Mesenchymal stem cell (in vitro differentiated cells and primary cell): ENCODE measurements at regions not wholly inside any gene's neighbourhood (a gene's known extent, or its start where the extent isn't known, plus 50 kb on each side); places are given as distances from the start of the nearest gene placed in this dataset.
"Not testable (repeated sequence)": the region's sequence is repeated elsewhere in the genome, so short reads cannot be mapped to it uniquely, and the experiment has no call there.

ENCODE experiments used
- DNase-seq: peaks from one replicate; pipeline ENCODE4 v3.0.0-alpha.2; 2013
- H2AFZ ChIP-seq: one replicate; pipeline ENCODE4 v1.6.1; 2013; ENCODE audit warnings: low read depth, mild to moderate bottlenecking, control low read depth, inconsistent platforms, low read length, moderate library complexity
- H2AK5ac ChIP-seq: 2 replicates; pipeline ENCODE4 v1.6.1; 2013; ENCODE audit warnings: low read length, moderate library complexity, mild to moderate bottlenecking, inconsistent platforms; ENCODE audit not compliant: severe bottlenecking
- H2BK120ac ChIP-seq: one replicate; pipeline ENCODE4 v1.6.1; 2013; ENCODE audit warnings: low read depth, mild to moderate bottlenecking, inconsistent platforms, low read length, moderate library complexity
- H2BK12ac ChIP-seq, 2 experiments: one replicate each; pipeline ENCODE4 v1.6.1; 2013; ENCODE audit warnings: inconsistent platforms in 2 of 2, low read length in 2 of 2, mild to moderate bottlenecking in 2 of 2, moderate library complexity in 2 of 2, control low read depth in 1 of 2
- H2BK15ac ChIP-seq: one replicate; pipeline ENCODE4 v1.6.1; 2013; ENCODE audit warnings: mild to moderate bottlenecking, low read depth, inconsistent platforms; ENCODE audit not compliant: poor library complexity, severe bottlenecking
- H2BK5ac ChIP-seq: 2 replicates; pipeline ENCODE4 v1.6.1; 2013; ENCODE audit warnings: low read depth, mild to moderate bottlenecking, low read length, control low read depth, inconsistent platforms; ENCODE audit not compliant: poor library complexity, severe bottlenecking
- H3K14ac ChIP-seq, 2 experiments: one replicate each; pipeline ENCODE4 v1.6.1; 2013; ENCODE audit warnings: inconsistent platforms in 2 of 2, low read length in 2 of 2, control low read depth in 1 of 2, mild to moderate bottlenecking in 1 of 2, moderate library complexity in 1 of 2
- H3K18ac ChIP-seq, 2 experiments: one replicate each; pipeline ENCODE4 v1.6.1; 2013; ENCODE audit warnings: inconsistent platforms in 2 of 2, low read length in 2 of 2, control low read depth in 1 of 2, low read depth in 1 of 2, mild to moderate bottlenecking in 1 of 2
- H3K23ac ChIP-seq, 2 experiments: one replicate each; pipeline ENCODE4 v1.6.1; 2013; ENCODE audit warnings: inconsistent platforms in 2 of 2, low read length in 2 of 2, mild to moderate bottlenecking in 2 of 2, moderate library complexity in 2 of 2, control low read depth in 1 of 2
- H3K27ac ChIP-seq: 2 replicates; pipeline ENCODE4 v1.5.1; 2013; ENCODE audit warnings: mild to moderate bottlenecking, moderate library complexity, low read length, control low read depth, inconsistent platforms; ENCODE audit not compliant: poor library complexity, severe bottlenecking
- H3K27me3 ChIP-seq, 2 experiments: 2 replicates each; pipeline versions ENCODE4 v1.6.1 to v1.7.0; 2013; ENCODE audit warnings: low read length in 2 of 2, mild to moderate bottlenecking in 2 of 2, moderate library complexity in 2 of 2, control low read depth in 1 of 2, inconsistent platforms in 1 of 2; ENCODE audit not compliant: control insufficient read depth in 1 of 2, insufficient read depth in 1 of 2
- H3K36me3 ChIP-seq, 2 experiments: 2 replicates each; pipeline versions ENCODE4 v1.6.1 to v1.7.0; 2013; ENCODE audit warnings: low read length in 2 of 2, control low read depth in 1 of 2, inconsistent platforms in 1 of 2, low read depth in 1 of 2, mild to moderate bottlenecking in 1 of 2; ENCODE audit not compliant: insufficient read depth in 2 of 2, control insufficient read depth in 1 of 2
- H3K4ac ChIP-seq, 2 experiments: one replicate each; pipeline ENCODE4 v1.6.1; 2013; ENCODE audit warnings: inconsistent platforms in 2 of 2, low read length in 2 of 2, mild to moderate bottlenecking in 2 of 2, moderate library complexity in 2 of 2, control low read depth in 1 of 2, low read depth in 1 of 2
- H3K4me1 ChIP-seq: 2 replicates; pipeline ENCODE4 v1.6.1; 2013; ENCODE audit warnings: low read depth, low read length, control low read depth; ENCODE audit not compliant: control insufficient read depth, insufficient read depth
- H3K4me2 ChIP-seq: 2 replicates; pipeline ENCODE4 v1.6.1; 2013; ENCODE audit warnings: low read length, mild to moderate bottlenecking, inconsistent platforms; ENCODE audit not compliant: poor library complexity, severe bottlenecking
- H3K4me3 ChIP-seq, 2 experiments: 2 replicates each; pipeline versions ENCODE4 v1.5.1 to v1.7.0; 2013; ENCODE audit warnings: low read length in 2 of 2, mild to moderate bottlenecking in 2 of 2, control low read depth in 1 of 2, low read depth in 1 of 2; ENCODE audit not compliant: insufficient read depth in 1 of 2
- H3K79me1 ChIP-seq: replicated peaks from 2 replicates; pipeline ENCODE4 v1.6.1; 2013; ENCODE audit warnings: mild to moderate bottlenecking, control low read depth, low read length, inconsistent platforms; ENCODE audit not compliant: poor library complexity, severe bottlenecking
- H3K9ac ChIP-seq: 2 replicates; pipeline ENCODE4 v1.7.0; 2013; ENCODE audit warnings: mild to moderate bottlenecking, low read length, moderate library complexity
- H3K9me3 ChIP-seq: 2 replicates; pipeline ENCODE4 v1.7.0; 2013; ENCODE audit warnings: mild to moderate bottlenecking, low read length; ENCODE audit not compliant: control insufficient read depth
- H4K8ac ChIP-seq: one replicate; pipeline ENCODE4 v1.6.1; 2013; ENCODE audit warnings: inconsistent platforms, mild to moderate bottlenecking, low read length, moderate library complexity
- H4K91ac ChIP-seq: one replicate; pipeline ENCODE4 v1.6.1; 2013; ENCODE audit warnings: mild to moderate bottlenecking, low read length, inconsistent platforms
- WGBS: methylation state at CpG from one replicate; pipeline ENCODE4 v1.1.7; 2013; ENCODE audit warnings: mixed read lengths; 5-methylcytosine and 5-hydroxymethylcytosine counted together

GRCh38 chr16:29146266-29146665, 161.4 kb downstream of the LAT start:
- Histone ChIP-seq H2BK15ac (no peak overlapping the region), H2AK5ac (no peak overlapping the region), H3K27me3 (no peaks in the 10 kb centered on the region), H3K9me3 (no peaks in the 10 kb centered on the region), H3K9ac (no peak overlapping the region), H3K4ac (no peak overlapping the region), H3K36me3 (no peaks in the 10 kb centered on the region), H3K23ac (no peak overlapping the region), H2BK120ac (no peak overlapping the region), H3K14ac (no peak overlapping the region), H4K91ac (no peak overlapping the region), H2BK12ac (no peak overlapping the region), H2AFZ (no peak overlapping the region), H3K18ac (no peak overlapping the region), H3K4me2 (no peak overlapping the region), H3K27ac (no peak overlapping the region), H2BK5ac (no peak overlapping the region), H3K4me1 (no peaks in the 10 kb centered on the region), H3K4me3 (no peak overlapping the region), H4K8ac (no peak overlapping the region), H3K79me1 (no peaks in the 10 kb centered on the region)
- no peak for DNase-seq
- 89% methylated on average over 15 of the region's 15 CpGs for WGBS

GRCh38 chr16:29145486-29146225, 160.8 kb downstream of the LAT start:
- H2BK15ac ChIP-seq, H2BK5ac ChIP-seq, H4K8ac ChIP-seq, H3K4me3 ChIP-seq, H2AK5ac ChIP-seq, H3K18ac ChIP-seq, H3K4ac ChIP-seq, H2BK12ac ChIP-seq, H3K79me1 ChIP-seq, H3K27me3 ChIP-seq, H3K36me3 ChIP-seq, H2AFZ ChIP-seq, H3K14ac ChIP-seq, H3K9me3 ChIP-seq, H3K4me1 ChIP-seq, H4K91ac ChIP-seq, H3K23ac ChIP-seq, H2BK120ac ChIP-seq, H3K27ac ChIP-seq, H3K4me2 ChIP-seq, DNase-seq, H3K9ac ChIP-seq: not testable (repeated sequence)
- WGBS, result 83% methylated on average over 15 of the region's 15 CpGs

GRCh38 chr16:29145086-29145485, 160.2 kb downstream of the LAT start:
- not testable (repeated sequence) for H2AFZ ChIP-seq, H2AK5ac ChIP-seq, H3K23ac ChIP-seq, H4K91ac ChIP-seq, H2BK120ac ChIP-seq, H3K4me3 ChIP-seq, H3K4me2 ChIP-seq, H3K18ac ChIP-seq, H3K79me1 ChIP-seq, H2BK12ac ChIP-seq, H3K9me3 ChIP-seq, H4K8ac ChIP-seq, DNase-seq, H3K27ac ChIP-seq, H3K14ac ChIP-seq, H3K27me3 ChIP-seq, H2BK15ac ChIP-seq, H3K4ac ChIP-seq, H2BK5ac ChIP-seq, H3K9ac ChIP-seq, H3K36me3 ChIP-seq, H3K4me1 ChIP-seq
- 100% methylated on average over 11 of the region's 12 CpGs for WGBS

GRCh38 chr16:29144669-29145062, 159.8 kb downstream of the LAT start:
- not testable (repeated sequence) for H4K8ac ChIP-seq, H3K23ac ChIP-seq, H3K18ac ChIP-seq, H3K4me2 ChIP-seq, H2BK12ac ChIP-seq, DNase-seq, H2BK120ac ChIP-seq, H2AK5ac ChIP-seq, H3K79me1 ChIP-seq, H4K91ac ChIP-seq, H3K4ac ChIP-seq, H3K27ac ChIP-seq, H3K9ac ChIP-seq, H2AFZ ChIP-seq, H2BK5ac ChIP-seq, H3K4me3 ChIP-seq, H3K9me3 ChIP-seq, H2BK15ac ChIP-seq, H3K36me3 ChIP-seq, H3K4me1 ChIP-seq, H3K27me3 ChIP-seq
- 86% methylated on average over 8 of the region's 15 CpGs for WGBS
- peak overlapping the region in 1 of 2 experiments; percentile 48 for H3K14ac ChIP-seq
